ENCODE measurements at regions not wholly inside any gene's neighbourhood (a gene's known extent, or its start where the extent isn't known, plus 50 kb on each side); places are given as distances from the start of the nearest gene placed in this dataset.

DNA sequence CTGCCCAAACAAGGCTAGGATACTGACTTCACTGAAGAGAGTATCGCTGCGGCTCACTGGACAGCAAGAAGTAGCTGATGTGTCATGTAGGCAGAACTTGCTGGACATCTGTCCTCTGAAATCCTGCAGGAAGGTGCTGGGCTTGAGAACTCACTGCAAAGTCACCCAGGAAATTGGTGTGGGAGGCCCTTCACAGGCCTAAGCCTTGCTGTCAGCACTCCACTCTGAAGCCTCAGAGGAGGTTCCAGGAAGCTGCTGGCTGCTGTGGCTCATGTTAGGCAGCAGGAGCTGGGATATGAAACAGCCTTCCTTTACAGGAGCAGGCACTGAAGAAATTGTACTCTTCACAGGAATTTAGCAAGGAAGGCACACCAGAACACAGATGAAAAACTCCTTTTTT lies 88.3 kb upstream of the CCDC68 start:
- DNase-seq (ENCODE audit: low spot score), result no peak

DNA sequence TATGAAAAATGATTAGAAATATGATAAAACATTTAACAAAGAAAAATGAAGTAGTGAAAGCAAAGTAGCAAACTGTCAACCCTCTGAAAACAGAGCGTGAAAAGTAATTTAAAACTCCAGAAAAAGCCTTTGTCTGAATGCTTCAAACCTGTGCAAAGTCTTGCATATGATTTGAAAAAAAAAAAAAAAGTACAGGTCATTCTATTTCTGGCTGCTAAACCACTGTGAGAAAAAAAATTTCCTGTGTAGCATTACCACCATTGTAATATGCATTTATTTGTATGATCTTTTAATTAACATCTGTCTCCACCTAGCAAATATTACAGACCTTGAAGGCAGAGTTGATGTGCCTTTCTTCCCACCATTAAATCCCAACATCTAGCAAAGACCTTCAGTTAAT lies 82.1 kb upstream of the CCDC68 start:
- no peak for DNase-seq (ENCODE audit: low spot score)

DNA sequence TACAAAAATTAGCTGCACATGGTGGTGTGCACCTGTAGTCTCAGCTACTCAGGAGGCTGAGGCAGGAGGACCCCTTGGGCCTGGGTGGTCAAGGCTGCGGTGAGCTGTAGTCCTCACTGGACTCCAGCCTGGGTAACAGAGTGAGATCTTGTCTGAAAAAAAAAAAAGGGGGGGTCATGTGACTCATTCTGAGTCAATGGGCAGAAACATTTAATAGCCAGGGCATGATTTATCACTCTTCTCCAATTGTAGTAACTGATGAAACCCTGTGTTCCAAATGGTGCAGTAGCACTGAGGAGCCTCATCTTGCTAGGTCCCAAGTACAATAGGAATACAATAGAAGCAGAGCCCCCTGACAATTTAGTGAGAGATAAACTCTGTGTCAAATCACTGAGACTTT lies 78.9 kb upstream of the CCDC68 start:
- DNase-seq (ENCODE audit: low spot score), result no peak

DNA sequence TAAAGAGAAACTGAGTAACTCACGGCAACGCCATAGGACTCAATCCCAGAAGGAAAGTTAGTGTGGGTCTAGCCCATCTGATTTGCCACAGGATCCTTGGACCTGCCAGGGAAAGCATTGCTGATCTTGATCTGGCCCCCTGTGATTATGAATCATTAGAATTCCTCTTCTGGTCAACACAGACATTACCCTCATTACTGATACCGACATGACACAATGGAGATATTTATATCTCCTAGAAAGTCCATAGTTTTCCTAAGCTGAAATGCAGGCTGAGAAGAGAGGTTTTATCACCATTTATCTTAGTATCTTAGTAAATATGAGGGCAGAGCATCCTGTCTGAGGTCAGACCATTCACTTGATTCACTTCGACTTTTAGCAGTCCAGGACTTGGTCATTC lies 75.5 kb upstream of the CCDC68 start:
- no peak for DNase-seq (ENCODE audit: low spot score)

DNA sequence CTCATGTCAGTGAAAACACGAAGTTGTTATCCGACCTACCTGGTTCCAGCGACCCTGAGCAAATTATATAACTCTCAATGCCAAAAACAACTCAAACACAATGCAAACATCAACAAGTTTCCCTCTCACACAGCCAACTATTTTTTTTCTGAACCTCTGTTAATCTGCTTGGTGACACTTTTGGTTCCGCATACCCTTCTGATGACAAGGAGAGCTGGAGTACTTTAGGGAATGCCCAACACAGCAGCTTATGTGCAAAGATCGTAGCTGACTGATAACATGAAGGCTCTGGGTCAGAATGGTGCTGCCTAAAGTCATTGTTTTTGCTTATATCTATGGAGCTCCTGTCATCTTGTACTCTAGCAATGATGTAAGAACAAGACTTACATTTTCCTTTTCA lies 72.7 kb upstream of the CCDC68 start:
- no peak for DNase-seq (ENCODE audit: low spot score)

DNA sequence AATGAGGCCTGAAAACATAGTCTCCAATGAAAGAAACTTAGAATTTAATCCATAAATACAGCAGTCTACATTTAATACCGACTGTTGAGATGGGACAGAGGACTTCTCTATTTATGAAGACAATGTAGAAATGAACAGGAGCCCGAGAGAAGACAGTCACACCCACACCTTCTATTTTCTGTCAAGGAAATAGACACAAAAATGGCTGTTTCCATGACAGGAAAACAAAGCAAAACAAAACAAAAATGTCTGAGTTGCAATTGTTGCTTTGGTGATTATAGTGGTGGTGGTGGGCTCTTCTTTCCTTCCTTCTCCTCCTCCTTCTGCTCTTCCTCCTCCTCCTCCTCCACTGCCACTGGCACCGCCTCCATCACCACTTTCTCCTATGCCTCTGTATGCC lies 72.3 kb upstream of the CCDC68 start:
- no peak for DNase-seq (ENCODE audit: low spot score)

DNA sequence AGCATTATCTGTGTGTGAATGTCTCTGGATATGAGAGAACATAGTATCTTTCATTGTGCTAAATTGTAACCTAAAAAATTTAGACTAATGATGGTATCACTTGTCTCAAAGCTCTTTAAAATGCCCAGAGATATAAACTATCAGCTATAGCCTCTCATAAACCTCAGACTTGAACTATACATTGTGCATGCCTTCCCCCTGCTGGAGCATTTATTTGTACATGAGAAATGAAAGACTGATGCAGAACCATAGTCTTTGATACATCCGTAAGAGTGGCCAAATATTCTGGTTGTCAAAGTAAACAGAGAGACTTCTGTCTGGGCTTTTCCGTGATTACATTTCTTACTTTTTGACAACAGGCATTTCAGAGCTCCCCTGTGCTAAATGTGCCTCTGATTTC lies 71.9 kb upstream of the CCDC68 start:
- DNase-seq (ENCODE audit: low spot score), result no peak

DNA sequence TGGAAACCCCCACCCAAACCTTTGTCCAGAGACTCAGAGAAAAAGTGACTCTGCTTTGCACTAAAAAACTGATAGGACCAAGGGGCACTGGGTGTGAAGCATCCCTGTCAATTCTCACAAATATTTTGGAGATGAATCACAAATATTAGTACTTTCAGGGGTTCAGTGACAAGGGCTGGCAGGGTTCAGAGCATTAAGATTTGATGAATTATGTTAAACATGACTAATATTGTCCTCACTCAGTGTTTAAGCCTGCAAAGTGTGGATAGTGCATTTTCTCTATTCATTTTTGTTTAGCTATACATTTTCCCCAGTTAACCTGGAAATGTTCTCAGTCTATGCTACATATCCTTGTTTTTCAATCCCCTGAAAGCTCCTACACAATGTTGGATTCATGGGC lies 65.3 kb upstream of the CCDC68 start:
- no peak for DNase-seq (ENCODE audit: low spot score)

DNA sequence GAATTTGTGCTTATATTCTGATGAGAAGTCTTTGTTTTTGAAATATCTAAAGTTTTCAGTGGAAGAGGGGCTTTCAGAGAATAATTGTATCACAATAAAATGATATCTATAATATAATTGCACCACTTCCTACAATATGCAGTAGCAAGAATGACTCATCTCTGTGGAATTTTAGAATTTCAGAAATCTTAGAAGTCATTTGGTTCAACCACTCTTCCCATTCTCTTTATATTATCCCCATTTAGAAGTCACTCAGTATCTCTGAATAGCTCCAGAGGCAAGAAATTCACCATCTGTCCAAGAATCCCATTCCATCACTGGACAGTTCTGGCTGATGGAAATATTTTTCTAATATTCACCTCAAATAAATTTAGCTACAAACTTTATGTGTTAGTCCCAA lies 59.3 kb upstream of the CCDC68 start:
- no peak for DNase-seq (ENCODE audit: low spot score)

DNA sequence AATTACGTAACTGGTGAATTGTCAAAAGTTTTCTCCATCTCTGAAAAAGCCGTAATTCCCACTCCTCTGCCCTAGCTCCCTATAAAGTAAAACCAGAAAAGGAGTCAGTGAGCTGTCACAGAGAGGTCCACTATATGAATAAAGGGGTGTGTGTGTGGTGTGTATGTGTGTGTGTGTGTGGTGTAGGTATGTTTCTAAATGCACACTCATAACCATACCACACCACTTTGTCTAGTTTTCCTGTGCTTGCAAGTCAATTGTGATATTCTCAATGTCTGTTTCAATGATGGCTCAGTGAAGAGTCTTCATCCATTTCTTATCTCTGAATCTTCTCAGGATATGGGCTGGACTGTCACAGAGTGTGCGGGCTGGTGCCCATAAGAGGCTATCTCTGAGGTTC lies 54.8 kb upstream of the CCDC68 start:
- DNase-seq (ENCODE audit: low spot score), result no peak

DNA sequence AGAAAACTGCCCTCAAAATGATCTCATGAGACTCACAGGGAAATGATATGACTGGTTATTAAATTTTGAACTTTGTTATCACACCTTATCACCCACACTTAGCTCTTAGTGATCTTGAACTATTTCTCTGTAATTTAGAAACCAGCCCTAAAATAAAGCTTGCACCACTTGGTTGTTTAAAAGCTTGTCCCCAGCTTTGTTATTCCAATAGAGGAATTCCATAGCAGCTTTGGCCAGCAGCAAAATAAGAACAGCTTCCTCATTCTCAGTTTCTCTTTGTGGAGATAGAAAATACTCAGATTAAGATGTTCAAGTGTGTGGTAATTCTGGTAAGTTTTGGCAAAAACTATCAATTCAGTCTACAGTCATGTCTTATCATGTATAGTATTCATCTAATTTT lies 54.4 kb upstream of the CCDC68 start:
- DNase-seq (ENCODE audit: low spot score), result no peak

DNA sequence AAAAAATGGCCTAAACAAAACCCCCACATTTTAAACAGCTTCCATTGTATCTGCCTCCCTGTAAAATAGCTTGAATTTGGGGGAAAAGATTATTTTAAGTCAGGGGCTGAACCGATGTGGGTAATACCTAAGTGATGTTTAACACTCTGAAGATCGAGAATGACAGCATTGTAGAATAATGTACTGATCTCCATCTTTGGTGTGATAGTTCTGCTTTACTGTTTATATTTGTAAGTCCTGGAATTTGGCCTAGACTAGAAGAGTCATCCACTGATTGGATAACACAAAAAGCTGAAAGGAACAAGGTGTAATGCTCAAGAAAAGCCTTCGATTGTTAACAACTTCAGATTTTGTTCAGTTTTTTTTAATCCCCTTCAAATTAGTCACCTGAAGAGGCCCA lies 53.8 kb upstream of the CCDC68 start:
- DNase-seq (ENCODE audit: low spot score), result no peak

DNA sequence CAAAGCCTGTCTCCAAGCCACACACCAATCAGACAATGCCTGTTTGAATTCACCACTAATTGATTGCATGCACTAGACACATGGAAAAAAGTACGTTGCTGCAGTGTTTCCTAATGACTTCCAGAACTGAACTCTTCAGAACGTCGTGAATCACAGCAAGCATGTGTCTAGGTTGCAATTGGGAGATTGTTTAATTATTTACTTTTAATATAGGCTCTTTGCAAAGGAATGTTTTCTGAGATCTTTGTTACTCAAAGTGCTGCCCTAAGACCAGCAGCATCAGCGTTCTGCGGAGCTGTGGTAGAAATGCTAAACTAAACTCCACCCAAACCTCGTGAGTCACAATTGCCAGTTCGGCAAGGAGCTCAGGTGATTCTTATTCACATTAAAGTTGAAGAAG lies 52.7 kb upstream of the CCDC68 start:
- no peak for DNase-seq (ENCODE audit: low spot score)
